ENCODE measurements at regions not wholly inside any gene's neighbourhood (a gene's known extent, or its start where the extent isn't known, plus 50 kb on each side); places are given as distances from the start of the nearest gene placed in this dataset.

GRCh38 chr9:113660196-113660595, 196.7 kb downstream of the RGS3 start:
- no peak overlapping the region for H3K27ac ChIP-seq (ENCODE audit: insufficient read depth, low read length)
- WGBS, 2 experiments (ENCODE audit: extremely low coverage in 2 of 2, insufficient read length in 1 of 2) = no CpG with 5 or more reads among the region's 9 CpGs
- no peak overlapping the region for H2BK5ac ChIP-seq (ENCODE audit: low read depth, low read length, poor library complexity, severe bottlenecking)
- no peak overlapping the region for H4K5ac ChIP-seq (ENCODE audit: low read depth, low read length)
- in situ Hi-C loops (cut with MboI; ENCODE audit: low sequenced_read_pairs) = loop anchor here (10.0 kb wide), 1 partner anchor 235 kb away; no protein-coding TSS in a partner anchor
- H3K9ac ChIP-seq (ENCODE audit: low read depth, low read length) = no peak overlapping the region
- BruUV-seq (replicated peaks) = no TSS peak
- H3K14ac ChIP-seq (replicated peaks; ENCODE audit: low read depth, low read length) = no peak overlapping the region
- peaks cover under 1% of the 10 kb centered on the region; the same call in 1 of the 2 replicates for H3K9me1 ChIP-seq (ENCODE audit: insufficient read depth, low read length)
- ChIA-PET CTCF (interaction anchor here (0.6 to 2.2 kb wide), 2 partner anchors 69 to 110 kb away, joined by 4 to 7 read pairs; no protein-coding TSS in a partner anchor), POLR2A (ENCODE audit: unreplicated experiment) (no interaction called here)
- no peak overlapping the region for H2AK5ac ChIP-seq (ENCODE audit: low read depth, low read length)
- peaks cover 7% of the 10 kb centered on the region; the same call in 1 of the 2 replicates for H3K27me3 ChIP-seq (ENCODE audit: control insufficient read depth, insufficient read depth, low read length)
- DNase-seq (no peak), ATAC-seq (ENCODE audit: low read depth) (no peak)
- no peak overlapping the region for H2BK20ac ChIP-seq (ENCODE audit: low read depth, low read length)
- H3K4me3 ChIP-seq (ENCODE audit: insufficient read depth, low read depth, low read length) = no peak overlapping the region
- no peak overlapping the region for H2AFZ ChIP-seq (replicated peaks; ENCODE audit: low read length, poor library complexity)
- no peaks in the 10 kb centered on the region for H3K36me3 ChIP-seq (ENCODE audit: control insufficient read depth, insufficient read depth, low read length)
- no peaks in the 10 kb centered on the region for H4K20me1 ChIP-seq (ENCODE audit: insufficient read depth, low read length)
- H3K56ac ChIP-seq (ENCODE audit: extremely low read depth, insufficient read depth, low read length) = no peak overlapping the region
- H2AK9ac ChIP-seq (replicated peaks; ENCODE audit: low read depth, low read length, poor library complexity) = no peak overlapping the region
- no peaks in the 10 kb centered on the region for H3K79me1 ChIP-seq (ENCODE audit: low read depth in 1 of 2, low read length in 2 of 2)
- TF ChIP-seq CEBPB (IDR thresholded peaks at IDR 0.05; ENCODE audit: low read depth, low read length) (no peak), NFE2L2 (IDR thresholded peaks at IDR 0.05; ENCODE audit: low read depth, low read length) (no peak), ELK1 (IDR thresholded peaks at IDR 0.05; ENCODE audit: borderline replicate concordance, low read depth, low read length) (no peak), RCOR1 (IDR thresholded peaks at IDR 0.05; ENCODE audit: insufficient replicate concordance, low read length) (no peak), CHD1 (IDR thresholded peaks at IDR 0.05; ENCODE audit: low read depth, low read length) (no peak), RAD21 (IDR thresholded peaks at IDR 0.05; ENCODE audit: low read length) (no peak), POLR2A (IDR thresholded peaks at IDR 0.05; ENCODE audit: low read depth, low read length) (no peak), MXI1 (IDR thresholded peaks at IDR 0.05; ENCODE audit: borderline replicate concordance, low read depth, low read length) (no peak), FOS (IDR thresholded peaks at IDR 0.05; ENCODE audit: low read depth, low read length) (no peak), MAFK (IDR thresholded peaks at IDR 0.05; ENCODE audit: low read depth, low read length) (no peak), SMC3 (IDR thresholded peaks at IDR 0.05; ENCODE audit: low read depth, low read length) (no peak), RFX5 (IDR thresholded peaks at IDR 0.05; ENCODE audit: low read depth, low read length) (no peak), MAZ (IDR thresholded peaks at IDR 0.05; ENCODE audit: borderline replicate concordance, low read depth, low read length) (no peak), BHLHE40 (IDR thresholded peaks at IDR 0.05; ENCODE audit: low read depth, low read length) (no peak)
- TF ChIP-seq, protein P1, sequence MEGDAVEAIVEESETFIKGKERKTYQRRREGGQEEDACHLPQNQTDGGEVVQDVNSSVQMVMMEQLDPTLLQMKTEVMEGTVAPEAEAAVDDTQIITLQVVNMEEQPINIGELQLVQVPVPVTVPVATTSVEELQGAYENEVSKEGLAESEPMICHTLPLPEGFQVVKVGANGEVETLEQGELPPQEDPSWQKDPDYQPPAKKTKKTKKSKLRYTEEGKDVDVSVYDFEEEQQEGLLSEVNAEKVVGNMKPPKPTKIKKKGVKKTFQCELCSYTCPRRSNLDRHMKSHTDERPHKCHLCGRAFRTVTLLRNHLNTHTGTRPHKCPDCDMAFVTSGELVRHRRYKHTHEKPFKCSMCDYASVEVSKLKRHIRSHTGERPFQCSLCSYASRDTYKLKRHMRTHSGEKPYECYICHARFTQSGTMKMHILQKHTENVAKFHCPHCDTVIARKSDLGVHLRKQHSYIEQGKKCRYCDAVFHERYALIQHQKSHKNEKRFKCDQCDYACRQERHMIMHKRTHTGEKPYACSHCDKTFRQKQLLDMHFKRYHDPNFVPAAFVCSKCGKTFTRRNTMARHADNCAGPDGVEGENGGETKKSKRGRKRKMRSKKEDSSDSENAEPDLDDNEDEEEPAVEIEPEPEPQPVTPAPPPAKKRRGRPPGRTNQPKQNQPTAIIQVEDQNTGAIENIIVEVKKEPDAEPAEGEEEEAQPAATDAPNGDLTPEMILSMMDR (conservative IDR thresholded peaks at IDR 0.05; ENCODE audit: low read depth, low read length) = no peak
- TF ChIP-seq, protein P2, sequence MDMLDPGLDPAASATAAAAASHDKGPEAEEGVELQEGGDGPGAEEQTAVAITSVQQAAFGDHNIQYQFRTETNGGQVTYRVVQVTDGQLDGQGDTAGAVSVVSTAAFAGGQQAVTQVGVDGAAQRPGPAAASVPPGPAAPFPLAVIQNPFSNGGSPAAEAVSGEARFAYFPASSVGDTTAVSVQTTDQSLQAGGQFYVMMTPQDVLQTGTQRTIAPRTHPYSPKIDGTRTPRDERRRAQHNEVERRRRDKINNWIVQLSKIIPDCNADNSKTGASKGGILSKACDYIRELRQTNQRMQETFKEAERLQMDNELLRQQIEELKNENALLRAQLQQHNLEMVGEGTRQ (IDR thresholded peaks at IDR 0.05; ENCODE audit: low read depth, low read length) = no peak
- intact Hi-C loops (cut with micrococcal nuclease) = no loop called here
- peaks cover under 1% of the 10 kb centered on the region for H3K4me1 ChIP-seq (ENCODE audit: control insufficient read depth, insufficient read depth, low read length)
- H4K8ac ChIP-seq (ENCODE audit: low read depth in 2 of 2, low read length in 2 of 2) = no peak overlapping the region
- H3K4ac ChIP-seq (ENCODE audit: low read depth, low read length) = no peak overlapping the region
- H3K4me2 ChIP-seq (ENCODE audit: low read depth, low read length) = no peak overlapping the region
- no peak overlapping the region for H2BK15ac ChIP-seq (ENCODE audit: low read depth, low read length)
- H3K23ac ChIP-seq (ENCODE audit: low read depth, low read length) = no peak overlapping the region; the same call in 1 of the 2 replicates
- dilution Hi-C loops (cut with HindIII; ENCODE audit: low sequenced_read_pairs, unreplicated experiment) = no loop called here
- H4K91ac ChIP-seq (ENCODE audit: insufficient read depth, low read depth, low read length) = no peak overlapping the region
- no peak overlapping the region for H2BK120ac ChIP-seq (ENCODE audit: low read depth, low read length)
- H3K18ac ChIP-seq (ENCODE audit: low read depth, low read length) = no peak overlapping the region
- H3K9me3 ChIP-seq (ENCODE audit: control insufficient read depth, insufficient read depth, low read length) = no peaks in the 10 kb centered on the region

All from IMR-90 (cell line).